HG03139 (cell line): ENCODE measurements at regions not wholly inside any gene's neighbourhood (a gene's known extent, or its start where the extent isn't known, plus 50 kb on each side); places are given as distances from the start of the nearest gene placed in this dataset.

Experiments
- ATAC-seq: cut with Tn5 transposase; IDR thresholded peaks from one replicate; pipeline ENCODE4 v1.9.1; 2021; ENCODE audit not compliant: unreplicated experiment

DNA sequence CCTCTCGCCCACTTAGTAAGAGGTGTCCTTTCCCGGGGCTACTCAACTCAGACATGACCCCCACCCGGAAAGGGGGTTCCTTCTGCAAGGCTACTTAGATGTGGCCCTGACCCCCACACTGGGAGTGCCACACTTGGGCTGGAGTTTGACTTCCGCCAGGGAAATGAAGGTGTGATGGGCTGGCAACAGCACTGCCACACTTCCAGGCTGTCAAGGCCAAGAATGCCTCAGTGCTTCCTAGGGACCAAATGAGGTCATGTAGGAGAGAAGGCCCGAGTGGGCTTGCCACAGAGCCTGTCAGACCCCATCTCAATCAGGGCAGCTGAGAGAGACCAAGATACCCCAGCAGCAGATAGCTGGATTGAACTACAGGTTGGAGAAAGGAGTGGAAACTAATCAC lies 55.5 kb downstream of the DRD1 start:
- no peak for ATAC-seq

DNA sequence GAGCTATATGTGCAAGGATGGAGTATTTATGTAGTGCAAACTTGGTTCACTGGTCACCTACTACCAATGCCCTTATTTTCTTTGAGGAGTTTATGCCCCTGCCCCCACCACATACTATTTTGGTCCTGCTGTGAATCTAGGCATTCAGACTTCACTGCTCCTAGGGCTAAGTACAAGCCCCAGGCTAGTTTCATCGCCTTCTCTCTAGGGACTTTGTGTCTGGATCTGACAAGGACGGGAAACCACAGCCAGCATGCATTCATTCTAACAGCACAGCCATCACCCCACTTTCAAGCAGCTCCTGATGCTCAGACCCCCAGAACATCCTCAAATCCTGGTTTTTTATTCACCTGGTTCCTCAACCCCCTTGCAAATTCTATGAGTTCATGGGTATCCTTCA lies 56.8 kb downstream of the DRD1 start:
- no peak for ATAC-seq

DNA sequence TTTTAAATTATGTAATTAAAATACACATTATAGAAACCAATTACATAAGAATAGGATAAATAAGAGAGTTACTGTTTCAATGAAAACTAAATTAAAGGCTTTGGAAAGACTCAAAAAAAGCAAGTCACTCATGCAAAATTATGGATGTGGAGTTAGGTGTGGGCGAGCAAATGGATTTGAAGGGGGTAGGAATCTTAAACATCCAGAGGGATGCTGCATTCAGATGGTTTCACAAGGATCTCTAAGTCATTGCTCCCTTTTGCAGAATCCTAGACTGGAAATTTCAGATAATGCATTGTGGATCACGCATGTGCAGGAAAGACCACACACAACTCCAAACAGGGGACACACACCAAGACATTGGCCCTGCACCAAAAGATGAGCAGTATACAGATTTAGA lies 57.5 kb downstream of the DRD1 start:
- no peak for ATAC-seq

GRCh38 chr5:175385691-175386362 lies 58.2 kb downstream of the DRD1 start:
- ATAC-seq: no peak

DNA sequence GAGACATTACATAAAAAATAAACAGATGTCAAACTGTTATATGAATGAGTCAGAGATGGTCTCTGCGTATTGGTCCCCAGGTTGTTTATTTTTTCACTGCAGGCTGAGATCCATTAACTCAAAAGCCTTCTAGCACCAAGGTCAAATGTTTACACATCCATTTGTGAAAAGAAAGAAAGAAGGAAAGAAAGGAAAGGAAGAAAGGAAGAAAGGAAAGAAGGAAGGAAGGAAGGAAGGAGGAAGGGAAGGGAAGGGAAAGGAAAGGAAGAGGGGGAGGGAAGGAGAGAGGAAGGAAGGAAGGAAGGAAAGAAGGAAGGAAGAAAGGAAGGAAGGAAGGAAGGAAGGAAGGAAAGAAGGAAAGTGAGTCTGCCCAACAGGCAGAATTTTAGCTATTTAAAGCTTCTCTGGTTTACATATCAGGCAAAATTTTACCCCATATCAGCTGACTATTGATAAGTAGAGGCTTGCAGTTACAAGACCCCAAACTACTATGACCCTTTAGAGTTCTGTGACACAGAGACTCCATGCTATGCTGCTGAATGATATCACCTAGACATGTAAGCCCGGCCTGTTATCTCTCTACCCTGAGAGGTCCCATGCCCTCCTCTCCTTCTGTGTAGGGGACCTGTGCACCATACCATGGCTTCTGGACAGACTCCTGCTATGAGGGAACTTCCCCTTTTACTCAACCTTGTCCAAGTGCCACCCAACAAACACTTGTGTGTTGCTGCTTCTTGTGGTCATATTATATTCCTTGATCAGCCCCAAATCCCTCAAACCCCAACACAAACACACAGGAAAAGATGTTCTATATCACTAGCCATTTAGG lies 59.0 kb downstream of the DRD1 start:
- ATAC-seq: no peak

- ATAC-seq: no peak
Measured at GRCh38 chr5:175383350-175383749, 60.6 kb downstream of the DRD1 start.

- ATAC-seq: no peak
Measured at GRCh38 chr5:175382171-175382570, 61.8 kb downstream of the DRD1 start.

DNA sequence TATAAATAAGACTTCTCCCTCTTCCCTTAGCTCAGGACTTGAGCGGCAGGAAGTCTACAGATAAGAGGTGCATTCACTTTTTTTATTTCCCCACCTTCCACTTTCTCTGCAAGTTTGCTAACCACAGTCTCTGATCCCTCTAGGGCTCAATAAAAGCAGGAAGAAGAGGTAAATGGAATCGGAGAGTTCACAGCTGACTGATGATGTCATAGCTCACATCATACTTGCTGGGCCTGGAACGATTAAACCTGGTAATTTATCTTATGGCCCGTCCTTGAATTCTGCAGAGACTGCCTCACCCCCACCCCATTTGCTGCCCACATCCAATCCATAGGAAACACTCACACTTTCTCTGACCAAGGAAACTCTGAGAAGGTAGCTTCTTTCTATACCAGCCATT lies 62.9 kb downstream of the DRD1 start:
- no peak for ATAC-seq

- ATAC-seq: no peak
Measured at GRCh38 chr5:175380701-175381100, 63.3 kb downstream of the DRD1 start.

- no peak for ATAC-seq
Measured at GRCh38 chr5:175379867-175380266, 64.1 kb downstream of the DRD1 start.

DNA sequence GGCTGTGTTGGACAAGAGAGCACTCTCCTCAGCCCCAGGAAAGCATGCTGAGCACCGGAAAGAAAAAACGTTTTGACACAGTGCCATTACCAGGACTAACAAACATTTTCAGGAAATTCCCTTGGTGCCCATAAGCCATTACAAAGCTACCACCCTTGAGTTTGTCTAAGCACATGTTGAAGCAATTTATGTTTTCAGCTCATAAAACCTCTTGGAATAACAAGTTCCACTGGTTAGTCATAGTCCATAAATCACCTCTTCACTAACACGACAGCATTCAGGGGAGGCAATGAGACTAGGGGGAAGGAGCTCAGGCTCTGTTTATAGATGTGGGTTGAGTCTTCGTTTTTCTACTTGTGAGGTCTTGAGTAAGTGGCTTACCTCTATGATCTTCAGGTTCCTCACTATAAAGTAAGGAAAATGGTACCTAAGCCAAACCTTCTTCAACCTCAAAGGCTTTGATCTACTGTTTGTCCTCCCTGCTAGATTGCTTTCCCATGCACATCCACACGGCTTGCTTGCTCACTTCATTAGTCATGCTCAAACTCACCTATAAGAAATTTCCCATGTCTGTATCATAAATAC lies 65.4 kb downstream of the DRD1 start:
- ATAC-seq: no peak

DNA sequence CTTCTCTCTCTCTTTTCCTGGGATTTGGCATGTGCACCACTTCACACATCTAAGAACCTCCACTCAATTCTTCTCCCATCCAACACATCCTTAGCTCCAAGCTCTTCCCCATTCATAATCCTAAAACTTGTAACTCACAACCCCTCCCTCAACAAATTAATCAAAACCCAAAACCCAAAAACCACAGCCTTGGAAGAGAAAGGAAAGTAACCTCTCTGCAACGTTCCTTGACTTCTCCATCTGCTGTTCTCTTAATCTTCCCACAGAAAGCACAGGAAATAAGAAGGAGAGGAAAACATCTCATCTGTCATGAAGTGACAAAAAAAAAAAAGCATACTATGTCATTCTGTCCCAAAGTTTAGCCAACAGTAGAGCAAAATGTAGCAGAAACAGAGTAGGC lies 66.2 kb downstream of the DRD1 start:
- ATAC-seq: no peak

- no peak for ATAC-seq
Measured at GRCh38 chr5:175374166-175374875, 69.7 kb downstream of the DRD1 start.

DNA sequence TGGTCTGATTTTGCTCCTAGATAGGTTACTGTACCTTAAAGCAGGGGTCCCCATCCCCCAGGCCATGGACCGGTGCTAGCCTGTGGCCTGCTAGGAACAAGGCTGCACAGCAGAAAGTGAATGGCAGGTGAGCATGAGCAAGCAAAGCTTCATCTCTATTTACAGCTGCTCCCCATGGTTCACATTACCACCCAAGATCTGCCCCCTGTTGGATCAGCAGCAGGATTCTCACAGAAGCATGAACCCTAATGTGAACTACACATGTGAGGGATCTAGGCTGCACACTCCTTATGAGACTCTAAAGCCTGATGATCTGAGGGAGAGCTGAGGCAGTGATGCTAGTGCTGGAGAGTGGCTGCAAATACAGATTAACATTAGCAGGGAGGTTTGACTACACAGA lies 78.1 kb downstream of the DRD1 start:
- no peak for ATAC-seq

- no peak for ATAC-seq
Measured at GRCh38 chr5:175363300-175363699, 80.7 kb downstream of the DRD1 start.

DNA sequence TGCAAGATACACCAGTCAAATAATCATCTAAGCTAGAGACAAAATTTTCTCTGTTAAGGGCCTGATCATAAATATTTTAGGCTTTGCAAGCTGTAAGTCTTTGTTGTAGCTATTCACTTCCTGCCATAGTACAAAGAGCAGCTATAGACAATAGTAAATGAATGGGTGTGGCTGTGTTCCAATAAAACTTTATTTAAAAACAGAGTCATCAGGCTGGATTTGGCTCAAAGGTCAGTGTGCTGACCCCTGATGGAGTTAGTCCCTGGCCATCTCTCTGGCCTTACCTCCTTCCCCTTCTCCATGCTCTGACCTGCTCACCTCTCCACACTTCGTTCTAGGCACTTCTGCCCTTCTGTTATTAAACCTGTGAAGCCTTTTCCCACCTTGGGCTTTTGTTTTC lies 86.0 kb downstream of the DRD1 start:
- no peak for ATAC-seq

GRCh38 chr5:175356428-175356827 lies 87.6 kb downstream of the DRD1 start:
- no peak for ATAC-seq

- no peak for ATAC-seq
Measured at GRCh38 chr5:175354964-175355363, 89.0 kb downstream of the DRD1 start.

DNA sequence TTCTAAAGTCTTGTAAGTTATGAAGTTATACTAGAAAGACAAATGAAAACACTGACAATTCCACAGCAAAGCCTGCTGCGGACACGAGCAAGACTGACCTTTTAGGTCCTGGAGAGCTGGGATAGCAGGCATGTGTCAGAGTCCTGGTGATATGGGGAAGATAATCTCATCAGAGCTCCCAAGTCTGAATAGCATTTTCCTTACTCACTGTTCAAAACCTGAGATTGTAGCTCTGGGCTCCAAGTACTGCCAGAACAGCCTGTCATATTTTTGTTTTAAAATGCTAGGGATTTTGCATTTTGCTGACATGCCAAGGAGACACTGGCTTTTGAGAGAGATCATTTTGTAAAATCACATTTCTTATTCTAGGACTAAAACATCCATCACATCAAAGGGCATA lies 90.1 kb downstream of the DRD1 start:
- no peak for ATAC-seq

DNA sequence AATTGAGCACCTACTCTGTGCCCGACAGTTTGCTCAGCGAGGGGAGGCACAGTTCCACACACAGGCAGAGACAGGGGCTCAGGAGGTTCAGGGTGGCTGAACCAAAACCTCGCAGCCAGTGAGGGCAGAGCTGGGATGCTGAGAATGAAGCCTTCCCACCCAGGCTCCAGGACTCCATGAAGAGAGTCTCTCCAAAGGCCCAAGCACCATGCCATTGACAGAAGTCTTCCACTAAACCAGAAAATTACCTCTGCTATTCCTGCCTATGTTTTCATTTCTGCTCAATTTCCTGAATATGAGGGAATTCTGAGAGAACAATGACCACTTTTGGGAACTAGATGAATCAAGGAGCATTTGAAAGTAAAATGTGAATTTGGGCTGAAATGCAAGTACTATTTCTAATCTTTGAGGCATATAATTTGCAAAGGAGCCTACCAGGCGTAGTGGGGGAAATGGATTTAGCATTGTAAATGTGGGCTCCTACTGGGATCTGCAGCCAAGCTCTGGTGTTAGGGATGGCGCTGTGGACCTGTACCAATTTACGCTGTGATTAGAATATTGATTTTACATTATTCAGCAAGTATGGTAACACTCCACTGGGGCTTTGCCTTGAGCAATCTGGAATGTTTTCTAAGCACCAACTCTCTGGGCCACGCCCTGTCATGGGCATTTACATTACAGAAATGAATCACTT lies 91.9 kb downstream of the DRD1 start:
- no peak for ATAC-seq

GRCh38 chr5:175351126-175351525 lies 92.9 kb downstream of the DRD1 start:
- no peak for ATAC-seq
